CD4-positive, alpha-beta T cell treated with Interleukin-1 beta for 1 hour (primary cell): ENCODE measurements at regions not wholly inside any gene's neighbourhood (a gene's known extent, or its start where the extent isn't known, plus 50 kb on each side); places are given as distances from the start of the nearest gene placed in this dataset.
"Not testable (repeated sequence)": the region's sequence is repeated elsewhere in the genome, so short reads cannot be mapped to it uniquely, and the experiment has no call there.

Experiments used
- DNase-seq, 2 donors: peaks; one replicate each; pipeline ENCODE4 v3.0.0-alpha.2; 2020 to 2022

DNA sequence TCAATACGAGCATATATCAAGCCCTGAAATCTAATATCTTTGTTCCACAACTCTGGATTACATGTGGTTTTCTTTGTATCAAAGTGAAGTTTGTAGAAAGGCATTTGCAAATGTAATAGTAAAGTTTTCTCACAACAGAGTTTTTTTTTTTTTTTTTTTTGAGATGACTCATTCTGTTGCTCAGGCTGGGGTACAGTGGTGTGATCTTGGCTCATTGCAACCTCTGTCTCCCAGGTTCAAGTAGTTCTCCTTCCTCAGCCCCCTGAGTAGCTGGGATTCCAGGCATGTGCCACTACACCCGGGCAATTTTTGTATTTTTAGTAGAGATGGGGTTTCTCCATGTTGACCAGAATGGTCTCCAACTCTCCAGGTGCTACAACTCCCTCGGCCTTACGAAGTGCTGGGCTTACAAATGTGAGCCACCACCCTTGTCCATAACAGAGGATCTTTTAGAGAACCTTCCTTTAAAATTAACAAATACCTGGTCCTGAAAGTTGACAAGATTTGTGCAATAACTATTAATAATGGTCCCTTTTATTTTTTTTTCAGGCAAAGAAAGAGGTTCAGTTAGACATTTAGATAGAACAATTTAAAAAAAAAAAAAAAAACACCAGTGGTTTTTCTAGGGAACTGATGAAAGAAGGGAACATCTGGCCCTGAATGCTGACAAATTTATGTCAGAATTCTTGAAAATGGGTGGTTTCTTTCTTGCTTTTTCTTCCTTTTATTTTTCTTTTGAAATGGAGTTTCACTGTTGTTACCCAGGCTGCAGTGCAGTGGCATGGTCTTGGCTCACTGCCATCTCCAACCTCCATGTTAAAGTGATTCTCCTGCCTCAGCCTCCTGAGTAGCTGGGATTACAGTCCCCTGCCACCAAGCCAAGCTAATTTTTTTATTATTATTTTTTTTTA, 278.5 kb downstream of the RPS4Y2 start:
- DNase-seq: no peak

DNA sequence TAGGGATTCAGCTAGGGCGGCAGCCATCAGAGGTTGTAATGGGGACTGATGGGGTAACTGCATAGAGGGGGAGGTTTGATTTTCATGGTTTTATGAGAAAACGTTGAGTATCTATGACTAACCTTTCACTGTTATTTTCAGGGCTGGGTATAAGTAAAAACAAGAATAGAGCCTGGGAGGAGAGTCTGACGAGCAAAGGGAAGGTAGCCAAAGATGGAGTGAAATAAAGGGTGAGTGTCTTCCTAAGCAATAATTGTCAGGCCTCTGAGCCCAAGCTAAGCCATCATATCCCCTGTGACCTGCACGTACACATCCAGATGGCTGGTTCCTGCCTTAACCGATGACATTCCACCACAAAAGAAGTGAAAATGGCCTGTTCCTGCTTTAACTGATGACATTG, 281.5 kb downstream of the RPS4Y2 start:
- DNase-seq: not testable (repeated sequence)

GRCh38 chrY:21039811-21040210, 283.9 kb downstream of the RPS4Y2 start:
- DNase-seq: no peak

- DNase-seq: not testable (repeated sequence)
Measured at GRCh38 chrY:21040711-21041110, 284.8 kb downstream of the RPS4Y2 start.

- peak in 1 of 2 donors; percentile 6 for DNase-seq
Measured at GRCh38 chrY:21073079-21073478, 317.2 kb downstream of the RPS4Y2 start.

GRCh38 chrY:21073641-21074260, 317.8 kb downstream of the RPS4Y2 start:
- DNase-seq: no peak

- DNase-seq: no peak
Measured at GRCh38 chrY:21075658-21076057, 319.8 kb downstream of the RPS4Y2 start.

DNA sequence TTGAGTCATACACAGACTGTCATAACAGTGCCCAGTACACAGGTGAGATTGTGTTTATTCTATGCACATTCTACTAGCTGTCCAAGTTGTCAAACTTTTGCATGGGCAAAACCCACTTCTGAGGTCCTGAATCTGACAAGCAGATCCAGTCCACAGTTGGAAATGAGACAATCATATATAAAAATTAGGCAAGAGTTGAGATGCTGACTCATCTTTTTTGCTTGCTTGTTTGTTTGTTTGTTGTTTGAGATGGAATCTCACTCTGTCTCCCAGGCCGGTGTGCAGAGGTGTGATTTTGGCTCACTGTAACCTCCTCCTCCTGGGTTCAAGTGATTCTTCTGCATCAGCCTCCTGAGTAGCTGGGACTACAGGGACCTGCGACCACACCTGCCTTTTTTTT, 323.8 kb downstream of the RPS4Y2 start:
- DNase-seq: no peak

GRCh38 chrY:21081640-21082611, 326.0 kb downstream of the RPS4Y2 start:
- no peak for DNase-seq

- DNase-seq: no peak
Measured at GRCh38 chrY:21082639-21083038, 326.7 kb downstream of the RPS4Y2 start.

DNA sequence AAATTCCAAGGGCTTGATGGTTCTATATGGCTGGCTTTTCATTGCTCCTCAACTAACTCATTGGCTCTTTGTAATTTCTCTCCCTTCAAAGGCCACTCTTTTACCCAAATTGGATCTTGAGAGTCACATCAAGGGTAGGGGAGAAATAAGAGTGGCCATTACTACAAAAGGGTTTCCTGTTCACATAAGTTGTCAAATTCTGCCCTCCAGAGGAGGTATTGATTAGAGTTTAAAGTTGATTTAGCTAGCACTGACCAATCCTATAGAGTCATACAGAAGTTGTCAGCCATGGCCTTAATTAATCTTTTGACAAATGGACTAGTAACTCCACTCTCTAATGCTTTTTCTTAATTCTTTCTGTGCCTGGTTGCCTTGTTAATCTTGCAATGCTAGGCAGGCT, 336.0 kb downstream of the RPS4Y2 start:
- peak in 1 of 2 donors; percentile 11 for DNase-seq

DNA sequence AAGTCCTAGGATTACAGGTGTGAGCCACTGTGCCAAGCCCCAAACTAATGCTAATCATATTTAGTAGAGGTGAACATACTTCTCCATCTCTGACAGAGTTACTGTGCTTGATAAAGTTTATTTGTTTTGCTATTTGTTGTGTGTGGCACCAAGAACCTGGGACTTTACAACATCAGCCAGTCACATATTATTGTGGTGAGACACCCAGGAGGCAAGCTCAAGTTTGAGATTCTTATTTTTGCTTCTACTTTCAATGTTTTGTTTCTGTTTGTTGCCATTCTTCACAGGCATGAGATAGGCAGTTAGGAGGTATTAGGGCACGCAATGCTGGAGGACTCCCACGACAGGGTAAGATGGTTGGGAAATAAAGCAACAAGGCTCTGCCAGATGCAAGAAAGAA, 346.6 kb downstream of the RPS4Y2 start:
- DNase-seq: no peak

- no peak for DNase-seq
Measured at GRCh38 chrY:21103885-21104284, 348.0 kb downstream of the RPS4Y2 start.

DNA sequence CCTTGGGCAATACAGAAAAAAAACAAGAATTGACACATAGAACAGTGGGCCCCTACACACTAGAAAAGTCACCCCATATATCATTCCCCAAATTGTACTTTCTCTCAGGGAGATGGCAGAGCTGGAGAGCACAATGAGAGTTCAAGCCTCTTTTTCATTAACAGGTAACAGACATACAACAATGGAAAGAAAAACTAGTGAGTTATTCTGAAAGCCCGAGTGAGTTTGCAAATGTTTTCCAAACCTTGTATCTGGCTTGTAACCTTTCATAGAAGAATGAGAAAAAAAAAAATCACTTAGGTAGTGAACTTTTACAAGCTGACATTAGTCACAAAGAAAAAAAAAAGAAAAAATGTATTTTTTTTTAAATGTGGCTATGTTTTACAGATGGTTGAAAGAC, 349.6 kb downstream of the RPS4Y2 start:
- no peak for DNase-seq

GRCh38 chrY:21111313-21111712, 355.4 kb downstream of the RPS4Y2 start:
- DNase-seq: no peak

DNA sequence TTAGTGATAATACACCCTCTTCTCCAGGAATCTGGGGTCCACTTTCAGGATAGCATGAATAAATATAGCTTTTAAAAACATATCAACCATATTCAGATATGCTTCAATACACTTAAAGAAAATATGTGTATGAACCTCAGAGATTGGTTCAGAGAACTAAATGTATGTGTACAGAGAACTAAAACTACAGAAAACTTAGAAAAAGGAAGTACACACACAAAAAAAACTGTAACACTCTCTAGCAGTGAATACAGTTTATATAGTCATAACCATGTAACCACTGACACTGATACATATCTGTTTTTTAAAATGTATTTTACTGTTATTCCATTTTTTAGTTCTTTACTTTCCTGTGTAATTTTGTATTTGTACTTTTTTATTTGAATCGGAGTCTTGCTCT, 365.2 kb downstream of the RPS4Y2 start:
- DNase-seq: no peak

GRCh38 chrY:21135591-21135990, 375.5 kb upstream of the RBMY1B start:
- DNase-seq: no peak

- DNase-seq: no peak
Measured at GRCh38 chrY:21138056-21138758, 372.9 kb upstream of the RBMY1B start.

GRCh38 chrY:21146331-21146730, 364.8 kb upstream of the RBMY1B start:
- DNase-seq: no peak

GRCh38 chrY:21149971-21150370, 361.2 kb upstream of the RBMY1B start:
- DNase-seq: no peak

DNA sequence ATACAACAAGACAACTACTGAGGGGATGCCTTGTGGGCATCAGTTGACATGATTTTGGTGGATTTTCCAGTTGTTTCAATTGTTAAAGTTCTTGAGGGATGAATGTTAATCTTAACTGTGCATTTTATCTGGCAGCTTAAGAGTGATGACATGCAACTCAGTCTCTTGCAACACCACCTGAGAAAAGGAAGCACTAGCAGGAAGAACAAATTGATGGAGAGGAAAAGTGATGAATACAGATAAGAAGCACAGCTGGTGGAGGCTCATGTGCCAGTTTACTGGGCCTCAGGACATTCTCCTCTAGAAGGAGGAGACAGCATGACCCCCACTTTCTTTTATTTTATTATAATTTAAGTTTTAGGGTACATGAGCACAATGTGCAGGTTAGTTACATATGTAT, 341.3 kb upstream of the RBMY1B start:
- DNase-seq: no peak

DNA sequence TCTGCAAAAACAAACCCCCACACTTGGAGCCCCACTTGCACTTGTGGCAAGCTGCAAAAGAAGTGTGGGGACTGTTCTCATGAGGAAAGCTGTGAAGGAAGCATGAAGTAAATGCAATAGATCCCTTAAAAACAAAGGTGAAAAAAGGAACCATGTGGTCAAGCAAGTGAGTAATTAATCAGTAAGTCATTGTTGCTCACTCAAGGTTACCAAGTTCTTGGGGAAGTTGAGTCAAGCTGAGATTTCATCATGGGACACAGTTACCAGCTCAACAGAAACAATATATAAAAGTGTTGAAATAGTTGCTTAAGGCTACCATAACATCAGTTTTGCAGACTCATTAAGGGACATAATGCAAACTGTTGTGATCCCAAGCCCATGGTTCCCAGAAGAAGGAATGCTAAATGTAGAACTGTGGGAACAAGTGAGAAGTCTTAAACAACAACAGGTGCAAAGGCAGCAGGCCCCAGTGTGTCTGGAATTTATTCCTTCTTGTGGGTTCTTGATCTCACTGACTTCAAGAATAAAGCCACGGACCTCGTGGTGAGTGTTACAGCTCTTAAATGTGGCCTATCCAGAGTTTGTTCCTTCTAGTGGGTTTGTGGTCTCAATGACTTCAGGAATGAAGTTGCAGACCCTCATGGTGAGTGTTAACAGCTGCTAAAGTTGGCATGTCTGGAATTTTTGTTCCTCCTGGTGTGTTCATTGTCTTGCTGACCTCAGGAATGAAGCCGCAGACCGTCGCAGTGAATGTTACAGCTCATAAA, 336.3 kb upstream of the RBMY1B start:
- DNase-seq: no peak
